COLO668 (cell line): ENCODE measurements at regions not wholly inside any gene's neighbourhood (a gene's known extent, or its start where the extent isn't known, plus 50 kb on each side); places are given as distances from the start of the nearest gene placed in this dataset.

Experiments
- DNase-seq: peaks from one replicate; lab custom pipeline; 2025; ENCODE audit not compliant: unreplicated experiment; lab: John Stamatoyannopoulos, UW

GRCh38 chr10:108801220-108801619 is 1122.1 kb downstream of the XPNPEP1 start:
- DNase-seq = no peak

DNA sequence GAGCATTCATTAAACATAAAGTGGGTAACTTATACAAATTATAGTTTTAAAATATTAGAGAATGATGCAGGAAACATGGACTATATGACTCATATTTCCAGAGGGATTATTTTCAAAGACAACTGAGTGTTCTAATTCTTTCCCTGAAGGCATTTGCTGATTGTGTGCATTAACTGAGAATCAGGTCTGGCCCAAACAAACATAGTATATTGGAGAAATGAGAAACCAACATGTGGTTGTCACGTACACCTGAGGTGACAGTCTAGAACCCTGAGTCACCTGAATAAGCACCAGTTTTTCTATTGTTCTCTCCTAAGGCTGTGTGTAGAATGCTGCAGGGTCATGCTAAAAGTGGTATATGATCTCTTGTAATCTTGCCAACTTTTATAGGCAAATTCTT is 1125.7 kb downstream of the XPNPEP1 start:
- no peak for DNase-seq

DNA sequence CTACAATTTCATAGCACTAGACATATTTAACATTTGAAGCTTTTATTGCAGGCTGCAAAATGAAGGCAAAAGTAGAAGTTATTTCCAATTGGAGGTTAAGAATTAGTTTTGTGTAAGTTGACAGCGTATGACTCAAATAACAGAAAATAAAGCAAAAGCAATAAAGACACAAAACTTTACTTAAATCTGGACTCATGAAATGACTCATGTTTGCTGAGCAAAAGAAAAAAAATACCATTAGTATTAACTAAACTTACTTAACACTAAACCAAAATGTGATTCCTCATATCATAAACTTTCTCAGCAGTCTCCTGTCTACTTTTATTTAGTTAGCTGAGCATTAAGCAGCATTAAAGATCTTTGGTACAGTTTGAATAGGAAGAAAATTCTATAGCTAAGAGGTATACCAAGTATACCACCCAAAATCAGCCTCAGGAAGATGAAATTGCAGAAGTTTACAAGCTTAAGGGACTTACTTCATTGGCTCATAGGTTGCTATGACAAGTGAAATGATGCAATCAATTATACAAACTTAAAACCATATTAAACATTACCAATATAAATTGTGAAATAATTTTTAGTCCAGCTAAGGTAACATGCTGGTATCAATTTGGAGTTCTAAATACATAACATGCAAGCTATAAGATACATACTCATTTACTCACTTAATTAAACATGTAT is 1131.4 kb downstream of the XPNPEP1 start:
- no peak for DNase-seq

- no peak for DNase-seq
Observed at GRCh38 chr10:108791030-108791429, 1132.3 kb downstream of the XPNPEP1 start.

DNA sequence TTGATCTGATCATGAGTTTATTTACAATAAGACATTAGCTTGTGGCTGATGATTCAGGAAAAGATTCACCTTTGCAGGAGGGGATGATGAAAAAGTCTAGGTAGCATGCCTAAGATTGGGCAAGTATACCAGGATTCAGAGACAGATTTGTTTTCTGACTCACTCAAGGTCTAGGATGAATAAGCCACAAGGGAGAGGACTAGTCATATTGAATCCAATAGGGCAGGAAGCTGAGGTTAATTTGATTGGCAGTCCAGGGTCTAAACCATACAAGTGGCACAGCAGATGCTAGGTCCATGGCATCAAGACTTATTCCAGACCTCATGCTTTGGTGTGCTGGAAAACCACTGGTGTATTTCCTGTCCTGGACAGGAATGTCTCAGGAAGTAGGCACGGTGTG is 1133.4 kb downstream of the XPNPEP1 start:
- DNase-seq = no peak

GRCh38 chr10:108789336-108789735 is 1134.0 kb downstream of the XPNPEP1 start:
- no peak for DNase-seq

DNA sequence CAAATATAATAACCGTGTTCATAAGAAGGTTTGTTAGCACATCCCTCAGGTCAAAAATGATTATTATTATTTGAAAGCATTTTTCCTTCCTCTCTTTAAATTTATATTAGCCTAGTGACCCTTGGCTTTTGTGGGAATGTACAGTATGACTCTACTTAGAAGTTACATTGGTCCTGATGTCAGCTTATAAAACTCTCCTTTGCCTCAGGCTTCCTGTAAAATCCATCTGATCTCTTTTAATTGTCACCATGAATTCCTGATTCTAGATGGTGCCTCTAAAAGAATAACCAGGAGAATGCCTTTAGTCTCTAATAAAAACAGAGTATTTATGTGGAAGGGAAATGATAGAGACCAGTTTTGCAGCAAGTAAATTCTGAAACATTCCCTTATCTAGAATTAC is 1134.4 kb downstream of the XPNPEP1 start:
- no peak for DNase-seq

- DNase-seq = no peak
Observed at GRCh38 chr10:108787932-108788331, 1135.4 kb downstream of the XPNPEP1 start.

DNA sequence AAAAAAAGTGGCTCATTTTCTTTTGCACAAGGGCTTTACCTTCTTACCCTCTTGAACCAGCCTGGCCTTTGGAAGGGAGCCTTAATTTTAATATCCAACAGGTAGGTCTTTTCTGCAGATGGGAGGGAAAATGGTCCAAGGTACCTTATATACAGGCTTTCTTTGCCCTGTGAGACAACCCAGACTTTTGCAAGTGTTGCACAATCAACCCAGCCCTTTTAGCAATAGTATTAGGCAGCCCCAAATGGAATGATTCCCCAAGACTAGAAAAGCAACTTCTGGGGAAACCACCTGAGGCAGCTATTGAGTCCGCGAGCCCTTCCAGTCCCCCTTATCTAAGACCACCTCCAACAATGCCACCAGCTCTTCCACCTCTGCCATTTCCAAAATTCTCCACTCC is 1138.3 kb downstream of the XPNPEP1 start:
- DNase-seq = no peak

GRCh38 chr10:108784534-108784933 is 1138.8 kb downstream of the XPNPEP1 start:
- no peak for DNase-seq

DNA sequence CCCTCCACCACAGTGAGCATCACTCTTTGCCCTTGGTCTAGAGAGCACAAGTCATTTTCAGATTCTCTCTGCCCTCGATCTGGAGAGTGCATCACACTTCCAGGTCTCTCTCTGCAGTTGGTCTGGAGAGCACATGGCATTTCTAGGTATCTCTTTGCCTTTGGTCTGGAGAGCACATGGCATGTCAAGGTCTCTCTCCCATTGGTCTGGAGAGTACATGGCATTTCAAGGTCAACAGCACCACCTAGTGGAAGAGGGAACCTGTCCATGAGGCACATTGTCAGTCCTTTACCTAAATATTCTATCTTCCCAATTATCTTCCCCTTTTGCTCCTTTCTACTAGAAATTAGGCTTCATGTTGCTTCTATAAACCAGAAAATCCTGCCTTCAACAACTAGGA is 1139.4 kb downstream of the XPNPEP1 start:
- peak; percentile 39 for DNase-seq

GRCh38 chr10:108782411-108782810 is 1140.9 kb downstream of the XPNPEP1 start:
- no peak for DNase-seq

DNA sequence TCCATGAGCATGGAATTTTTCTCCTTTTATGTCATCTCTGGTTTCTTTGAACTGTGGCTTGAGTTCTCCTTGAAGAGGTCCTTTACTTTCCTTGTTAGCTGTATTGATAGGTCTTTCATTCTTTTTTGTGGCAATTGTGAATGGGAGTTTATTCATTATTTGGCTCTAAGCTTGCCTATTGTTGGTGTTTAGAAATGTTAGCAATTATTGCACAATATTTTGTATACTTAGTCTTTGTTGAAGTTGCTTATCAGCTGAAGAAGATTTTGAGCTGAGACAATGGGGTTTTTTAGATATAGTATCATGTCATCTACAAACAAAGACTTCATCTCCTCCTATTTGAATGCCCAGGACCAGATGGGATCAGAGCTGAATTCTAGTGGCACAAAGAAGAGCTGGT is 1143.8 kb downstream of the XPNPEP1 start:
- no peak for DNase-seq

DNA sequence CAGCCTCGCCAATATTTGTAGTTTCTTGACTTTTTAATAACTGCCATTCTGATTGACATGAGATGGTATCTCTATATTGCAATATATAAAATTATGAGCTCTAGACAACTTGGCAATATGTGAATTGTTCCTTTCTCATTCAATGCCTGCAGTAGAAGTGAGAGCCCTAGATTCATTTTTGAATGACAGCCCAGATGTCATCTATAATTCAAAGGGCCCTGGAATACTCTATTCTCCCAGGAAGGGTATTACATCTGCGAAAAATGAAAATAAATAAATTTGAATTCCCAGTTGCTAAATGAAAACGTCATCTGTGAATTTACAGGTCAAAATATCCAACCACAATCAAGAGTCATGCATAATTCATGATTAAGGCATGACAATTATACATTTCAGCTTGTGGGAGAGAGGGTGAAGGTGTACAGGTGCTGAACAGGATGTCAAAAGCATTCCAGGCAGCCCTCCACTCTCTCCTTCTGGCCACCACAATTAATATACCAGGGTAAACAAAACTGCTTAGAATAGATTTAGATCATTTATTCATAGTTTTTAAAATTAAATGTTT is 1147.3 kb downstream of the XPNPEP1 start:
- no peak for DNase-seq

DNA sequence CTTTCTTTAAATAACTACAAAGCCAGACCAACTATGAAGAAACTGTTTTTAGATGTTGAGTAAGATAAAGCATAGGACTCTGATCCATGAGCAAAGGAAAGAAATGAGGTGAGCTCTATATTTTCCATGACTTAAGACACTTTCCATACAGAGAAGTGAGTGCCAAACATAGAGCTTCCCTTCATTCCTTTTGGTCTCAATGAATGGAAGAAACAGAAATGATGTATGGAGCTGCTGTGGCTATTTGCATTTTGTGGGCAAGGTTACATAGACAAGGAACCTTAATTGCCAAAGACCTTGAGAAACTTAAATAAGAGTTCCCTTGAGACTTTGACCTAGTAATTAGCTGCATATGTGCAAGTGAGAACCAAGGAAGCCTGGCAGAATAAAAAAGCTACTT is 1152.2 kb downstream of the XPNPEP1 start:
- no peak for DNase-seq

DNA sequence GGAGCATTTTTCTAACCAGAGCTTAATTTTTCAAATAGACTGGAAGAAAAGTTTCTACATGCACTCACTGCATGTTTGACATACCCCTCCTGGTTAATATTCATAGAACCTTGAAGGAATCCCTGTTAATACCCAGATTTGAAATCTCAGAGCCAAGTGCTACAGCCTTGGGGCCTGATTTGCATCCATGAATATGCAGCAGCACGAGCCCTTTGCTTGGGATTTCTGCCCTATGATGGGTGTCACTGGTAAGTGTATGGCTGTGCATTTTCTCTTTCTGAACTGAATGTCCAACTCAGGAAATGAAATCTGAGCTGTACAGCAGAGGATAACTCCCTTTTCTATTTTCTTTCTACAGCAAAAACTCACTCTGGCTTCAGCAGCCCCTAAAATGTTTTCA is 1157.5 kb downstream of the XPNPEP1 start:
- DNase-seq = no peak

- no peak for DNase-seq
Observed at GRCh38 chr10:108757946-108758345, 1165.4 kb downstream of the XPNPEP1 start.

GRCh38 chr10:108755646-108756045 is 1167.7 kb downstream of the XPNPEP1 start:
- no peak for DNase-seq

DNA sequence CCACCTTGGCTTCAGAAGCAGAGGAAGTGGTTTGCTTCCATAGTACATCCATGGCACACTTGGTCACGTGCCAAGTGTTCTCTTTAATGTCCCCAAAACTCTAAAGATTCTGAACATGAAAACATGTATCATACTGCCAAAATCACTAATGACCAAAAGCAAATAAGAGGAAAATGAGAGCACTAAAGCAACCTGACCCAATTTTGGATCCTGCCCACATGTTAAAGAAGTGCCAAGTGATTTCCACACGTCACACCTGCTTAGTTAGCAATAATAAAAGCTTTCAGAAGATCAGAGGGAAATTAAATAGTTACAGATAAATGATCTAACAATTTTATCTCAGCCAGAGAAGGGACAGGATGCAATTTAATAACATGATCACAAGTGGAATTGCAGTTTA is 1170.0 kb downstream of the XPNPEP1 start:
- DNase-seq = no peak

DNA sequence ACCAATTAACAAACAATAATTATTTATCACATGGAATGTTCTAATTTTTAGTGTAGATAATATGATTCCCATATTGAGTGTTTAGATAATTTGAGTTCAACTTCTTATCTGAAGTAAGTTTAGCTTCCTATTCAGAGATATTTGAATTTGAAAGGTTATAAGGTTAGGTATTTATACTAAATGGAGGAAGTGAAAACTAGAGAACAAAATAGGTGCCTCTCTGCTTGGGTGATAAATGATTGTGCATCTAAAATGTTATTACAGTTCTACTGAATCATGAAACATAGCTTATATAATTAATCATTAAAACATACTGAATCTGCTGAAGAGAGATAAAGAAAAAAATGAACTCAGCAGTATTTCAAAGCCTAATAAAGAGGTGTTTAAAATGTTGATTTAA is 1174.3 kb downstream of the XPNPEP1 start:
- DNase-seq = no peak

- DNase-seq = no peak
Observed at GRCh38 chr10:108736111-108736510, 1187.2 kb downstream of the XPNPEP1 start.

- DNase-seq = no peak
Observed at GRCh38 chr10:108735380-108735779, 1187.9 kb downstream of the XPNPEP1 start.

- peak; percentile 0 for DNase-seq
Observed at GRCh38 chr10:108721874-108722273, 1201.4 kb downstream of the XPNPEP1 start.
